ENCODE measurements at regions not wholly inside any gene's neighbourhood (a gene's known extent, or its start where the extent isn't known, plus 50 kb on each side); places are given as distances from the start of the nearest gene placed in this dataset.

GRCh38 chr12:28601570-28602058, 411.4 kb downstream of the CCDC91 start:
- in situ Hi-C loops (cut with HindIII; ENCODE audit: low sequenced_read_pairs) = no loop called here
- DNase-seq (ENCODE audit: low spot score) = no peak

GRCh38 chr12:28602786-28603185, 412.5 kb downstream of the CCDC91 start:
- DNase-seq (ENCODE audit: low spot score) = no peak
- in situ Hi-C loops (cut with HindIII; ENCODE audit: low sequenced_read_pairs) = no loop called here

GRCh38 chr12:28603239-28603638, 413.0 kb downstream of the CCDC91 start:
- in situ Hi-C loops (cut with HindIII; ENCODE audit: low sequenced_read_pairs) = no loop called here
- DNase-seq (ENCODE audit: low spot score) = no peak

GRCh38 chr12:28603801-28604200, 413.5 kb downstream of the CCDC91 start:
- DNase-seq (ENCODE audit: low spot score) = no peak
- in situ Hi-C loops (cut with HindIII; ENCODE audit: low sequenced_read_pairs) = no loop called here

- DNase-seq (ENCODE audit: low spot score) = no peak
- in situ Hi-C loops (cut with HindIII; ENCODE audit: low sequenced_read_pairs) = no loop called here
These were observed 414.0 kb downstream of the CCDC91 start for GRCh38 chr12:28604240-28604639.

- in situ Hi-C loops (cut with HindIII; ENCODE audit: low sequenced_read_pairs) = no loop called here
- DNase-seq (ENCODE audit: low spot score) = no peak
These were observed 416.8 kb downstream of the CCDC91 start for GRCh38 chr12:28606967-28607557.

- in situ Hi-C loops (cut with HindIII; ENCODE audit: low sequenced_read_pairs) = no loop called here
These were observed 420.3 kb downstream of the CCDC91 start for GRCh38 chr12:28610401-28611114.

GRCh38 chr12:28611115-28611435, 420.8 kb downstream of the CCDC91 start:
- no peak for DNase-seq (ENCODE audit: low spot score)
- in situ Hi-C loops (cut with HindIII; ENCODE audit: low sequenced_read_pairs) = no loop called here

More at GRCh38 chr12:28610401-28611114, 420.3 kb downstream of the CCDC91 start:
- no peak for DNase-seq (ENCODE audit: low spot score)

GRCh38 chr12:28611449-28611848, 421.2 kb downstream of the CCDC91 start:
- in situ Hi-C loops (cut with HindIII; ENCODE audit: low sequenced_read_pairs) = no loop called here
- DNase-seq (ENCODE audit: low spot score) = no peak

GRCh38 chr12:28618171-28618570, 427.9 kb downstream of the CCDC91 start:
- no peak for DNase-seq (ENCODE audit: low spot score)
- in situ Hi-C loops (cut with HindIII; ENCODE audit: low sequenced_read_pairs) = no loop called here

- DNase-seq (ENCODE audit: low spot score) = no peak
- in situ Hi-C loops (cut with HindIII; ENCODE audit: low sequenced_read_pairs) = no loop called here
These were observed 428.5 kb downstream of the CCDC91 start for GRCh38 chr12:28618772-28619171.

GRCh38 chr12:28620281-28620680, 430.0 kb downstream of the CCDC91 start:
- in situ Hi-C loops (cut with HindIII; ENCODE audit: low sequenced_read_pairs) = no loop called here
- DNase-seq (ENCODE audit: low spot score) = no peak

GRCh38 chr12:28622406-28622805, 432.1 kb downstream of the CCDC91 start:
- DNase-seq (ENCODE audit: low spot score) = no peak
- in situ Hi-C loops (cut with HindIII; ENCODE audit: low sequenced_read_pairs) = no loop called here

- in situ Hi-C loops (cut with HindIII; ENCODE audit: low sequenced_read_pairs) = no loop called here
These were observed 436.2 kb downstream of the CCDC91 start for GRCh38 chr12:28626504-28626903.

GRCh38 chr12:28629691-28630090, 439.4 kb downstream of the CCDC91 start:
- in situ Hi-C loops (cut with HindIII; ENCODE audit: low sequenced_read_pairs) = no loop called here

More at GRCh38 chr12:28626504-28626903, 436.2 kb downstream of the CCDC91 start:
- DNase-seq (ENCODE audit: low spot score) = no peak

GRCh38 chr12:28631831-28632230, 441.6 kb downstream of the CCDC91 start:
- no peak for DNase-seq (ENCODE audit: low spot score)
- in situ Hi-C loops (cut with HindIII; ENCODE audit: low sequenced_read_pairs) = no loop called here

More at GRCh38 chr12:28629691-28630090, 439.4 kb downstream of the CCDC91 start:
- no peak for DNase-seq (ENCODE audit: low spot score)

- DNase-seq (ENCODE audit: low spot score) = no peak
- in situ Hi-C loops (cut with HindIII; ENCODE audit: low sequenced_read_pairs) = no loop called here
These were observed 450.3 kb downstream of the CCDC91 start for GRCh38 chr12:28640519-28640918.

GRCh38 chr12:28645436-28645835, 455.2 kb downstream of the CCDC91 start:
- DNase-seq (ENCODE audit: low spot score) = no peak
- in situ Hi-C loops (cut with HindIII; ENCODE audit: low sequenced_read_pairs) = no loop called here

GRCh38 chr12:28645891-28646290, 455.6 kb downstream of the CCDC91 start:
- in situ Hi-C loops (cut with HindIII; ENCODE audit: low sequenced_read_pairs) = no loop called here
- no peak for DNase-seq (ENCODE audit: low spot score)

GRCh38 chr12:28650906-28651305, 460.6 kb downstream of the CCDC91 start:
- in situ Hi-C loops (cut with HindIII; ENCODE audit: low sequenced_read_pairs) = no loop called here
- DNase-seq (ENCODE audit: low spot score) = no peak

- DNase-seq (ENCODE audit: low spot score) = no peak
- in situ Hi-C loops (cut with HindIII; ENCODE audit: low sequenced_read_pairs) = no loop called here
These were observed 462.0 kb downstream of the CCDC91 start for GRCh38 chr12:28652239-28652638.
